Loucy (cell line): ENCODE measurements at regions not wholly inside any gene's neighbourhood (a gene's known extent, or its start where the extent isn't known, plus 50 kb on each side); places are given as distances from the start of the nearest gene placed in this dataset.

ENCODE experiments used
- H2AFZ ChIP-seq: fragments of 200-600 bp; sonication (generic); 2 replicates; pipeline ENCODE4 v1.6.0; 2016; ENCODE audit warnings: antibody characterized with exemption, mild to moderate bottlenecking, low read length, moderate library complexity
- H3F3A ChIP-seq: fragments of 200-600 bp; 2 replicates; pipeline ENCODE4 v1.6.0; 2016; ENCODE audit warnings: antibody characterized with exemption, low read depth, mild to moderate bottlenecking
- H3K27me3 ChIP-seq: fragments of 200-600 bp; sonication (generic); 2 replicates; pipeline ENCODE4 v1.6.1; 2014; ENCODE audit warnings: low read length, mild to moderate bottlenecking; ENCODE audit not compliant: insufficient read depth, poor library complexity, severe bottlenecking
- H3K36me3 ChIP-seq: fragments of 200-600 bp; sonication (generic); 2 replicates; pipeline ENCODE4 v1.6.1; 2016; ENCODE audit warnings: low read length; ENCODE audit not compliant: insufficient read depth
- H3K4me1 ChIP-seq: fragments of 200-600 bp; sonication (generic); 2 replicates; pipeline ENCODE4 v1.5.1; 2014; ENCODE audit warnings: low read length, mild to moderate bottlenecking; ENCODE audit not compliant: insufficient read depth, poor library complexity, severe bottlenecking
- H3K4me2 ChIP-seq: fragments of 200-600 bp; sonication (generic); 2 replicates; pipeline ENCODE4 v1.6.0; 2014; ENCODE audit warnings: antibody characterized with exemption, low read length, low read depth, mild to moderate bottlenecking; ENCODE audit not compliant: poor library complexity, severe bottlenecking
- H3K4me3 ChIP-seq: fragments of 200-600 bp; sonication (generic); 2 replicates; pipeline ENCODE4 v1.5.1; 2014; ENCODE audit warnings: low read length, mild to moderate bottlenecking, mixed read lengths; ENCODE audit not compliant: poor library complexity, severe bottlenecking
- H3K79me2 ChIP-seq: fragments of 200-600 bp; sonication (generic); 2 replicates; pipeline ENCODE4 v1.6.1; 2014; ENCODE audit warnings: low read length; ENCODE audit not compliant: insufficient read depth
- H3K9ac ChIP-seq: fragments of 200-600 bp; sonication (generic); 2 replicates; pipeline ENCODE4 v1.6.0; 2014; ENCODE audit warnings: mild to moderate bottlenecking, low read depth, low read length, moderate library complexity; ENCODE audit not compliant: poor library complexity, severe bottlenecking
- H3K9me2 ChIP-seq: fragments of 200-600 bp; sonication (generic); replicated peaks from 2 replicates; pipeline ENCODE4 v1.6.1; 2016; ENCODE audit warnings: low read depth, low read length, mixed read lengths
- H3K9me3 ChIP-seq: fragments of 200-600 bp; sonication (generic); 2 replicates; pipeline ENCODE4 v1.6.1; 2014; ENCODE audit warnings: mild to moderate bottlenecking, antibody characterized with exemption, low read length, low read depth; ENCODE audit not compliant: insufficient read depth
- H4K20me1 ChIP-seq: fragments of 200-600 bp; sonication (generic); 2 replicates; pipeline ENCODE4 v1.6.0; 2014; ENCODE audit warnings: antibody characterized with exemption, low read length, mild to moderate bottlenecking; ENCODE audit not compliant: insufficient read depth, poor library complexity, severe bottlenecking
- EZH2phosphoT487 ChIP-seq: fragments of 200-600 bp; IDR thresholded peaks from 2 replicates; pipeline ENCODE4 v1.6.1; 2018; ENCODE audit warnings: antibody characterized with exemption, mild to moderate bottlenecking, moderate library complexity, borderline replicate concordance
- TF ChIP-seq, protein P1 (sequence below): fragments of 200-600 bp; sonication (generic); conservative IDR thresholded peaks from 2 replicates; pipeline ENCODE4 v1.5.1; 2014; ENCODE audit warnings: mild to moderate bottlenecking, antibody characterized with exemption, low read length

DNA sequence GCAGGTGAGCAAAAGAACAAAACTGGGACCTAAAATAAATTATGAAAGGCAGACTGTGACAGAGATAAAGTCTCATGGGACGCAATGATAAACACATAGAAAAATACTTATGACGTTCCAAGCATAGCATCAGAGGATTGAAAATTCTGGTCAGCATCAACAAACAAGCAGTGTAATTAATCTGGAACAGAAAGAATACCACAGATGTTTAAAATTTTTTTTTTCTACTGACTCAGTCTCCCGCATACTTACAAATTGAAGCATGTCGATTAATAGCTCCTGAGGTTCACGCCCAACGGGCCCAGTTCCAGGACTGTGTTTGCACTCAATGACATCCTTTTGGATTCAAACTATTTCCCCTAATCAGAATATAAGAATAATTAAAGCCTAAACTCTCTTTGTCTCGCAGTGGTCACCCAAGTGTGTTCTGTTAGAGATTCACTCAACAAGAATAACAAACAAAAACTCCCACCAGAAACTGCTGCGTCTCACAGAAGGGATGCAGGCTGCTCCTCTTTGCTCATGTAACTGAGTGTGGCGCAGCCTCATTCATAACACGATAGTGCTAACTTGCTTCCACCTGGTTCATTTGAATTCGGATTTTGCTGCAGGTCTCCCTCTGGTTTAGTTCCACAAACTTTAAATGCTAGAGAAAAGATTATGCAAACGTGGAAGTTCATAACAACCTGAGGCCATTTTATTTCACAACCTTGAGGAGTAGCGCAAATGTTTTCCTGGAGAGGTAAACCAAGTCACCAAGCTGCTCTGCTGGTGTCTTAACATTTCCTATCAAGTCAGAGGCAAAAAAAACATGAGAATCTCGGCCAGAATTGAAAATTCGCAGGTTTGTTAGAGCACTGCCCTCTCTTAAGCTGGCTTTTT, 69.0 kb upstream of the CITED2 start:
- Histone ChIP-seq H4K20me1 (no peaks in the 10 kb centered on the region), H3K9me3 (no peaks in the 10 kb centered on the region), H3K4me1 (no peaks in the 10 kb centered on the region), H2AFZ (no peak overlapping the region), H3K9ac (no peak overlapping the region), H3K27me3 (no peaks in the 10 kb centered on the region), H3K4me3 (no peak overlapping the region), H3K4me2 (no peak overlapping the region), H3K79me2 (no peaks in the 10 kb centered on the region), H3F3A (no peaks in the 10 kb centered on the region), H3K36me3 (no peaks in the 10 kb centered on the region), H3K9me2 (no peaks in the 10 kb centered on the region)
- TF ChIP-seq, protein P1, sequence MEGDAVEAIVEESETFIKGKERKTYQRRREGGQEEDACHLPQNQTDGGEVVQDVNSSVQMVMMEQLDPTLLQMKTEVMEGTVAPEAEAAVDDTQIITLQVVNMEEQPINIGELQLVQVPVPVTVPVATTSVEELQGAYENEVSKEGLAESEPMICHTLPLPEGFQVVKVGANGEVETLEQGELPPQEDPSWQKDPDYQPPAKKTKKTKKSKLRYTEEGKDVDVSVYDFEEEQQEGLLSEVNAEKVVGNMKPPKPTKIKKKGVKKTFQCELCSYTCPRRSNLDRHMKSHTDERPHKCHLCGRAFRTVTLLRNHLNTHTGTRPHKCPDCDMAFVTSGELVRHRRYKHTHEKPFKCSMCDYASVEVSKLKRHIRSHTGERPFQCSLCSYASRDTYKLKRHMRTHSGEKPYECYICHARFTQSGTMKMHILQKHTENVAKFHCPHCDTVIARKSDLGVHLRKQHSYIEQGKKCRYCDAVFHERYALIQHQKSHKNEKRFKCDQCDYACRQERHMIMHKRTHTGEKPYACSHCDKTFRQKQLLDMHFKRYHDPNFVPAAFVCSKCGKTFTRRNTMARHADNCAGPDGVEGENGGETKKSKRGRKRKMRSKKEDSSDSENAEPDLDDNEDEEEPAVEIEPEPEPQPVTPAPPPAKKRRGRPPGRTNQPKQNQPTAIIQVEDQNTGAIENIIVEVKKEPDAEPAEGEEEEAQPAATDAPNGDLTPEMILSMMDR = no peak
- TF ChIP-seq EZH2phosphoT487 = no peak

DNA sequence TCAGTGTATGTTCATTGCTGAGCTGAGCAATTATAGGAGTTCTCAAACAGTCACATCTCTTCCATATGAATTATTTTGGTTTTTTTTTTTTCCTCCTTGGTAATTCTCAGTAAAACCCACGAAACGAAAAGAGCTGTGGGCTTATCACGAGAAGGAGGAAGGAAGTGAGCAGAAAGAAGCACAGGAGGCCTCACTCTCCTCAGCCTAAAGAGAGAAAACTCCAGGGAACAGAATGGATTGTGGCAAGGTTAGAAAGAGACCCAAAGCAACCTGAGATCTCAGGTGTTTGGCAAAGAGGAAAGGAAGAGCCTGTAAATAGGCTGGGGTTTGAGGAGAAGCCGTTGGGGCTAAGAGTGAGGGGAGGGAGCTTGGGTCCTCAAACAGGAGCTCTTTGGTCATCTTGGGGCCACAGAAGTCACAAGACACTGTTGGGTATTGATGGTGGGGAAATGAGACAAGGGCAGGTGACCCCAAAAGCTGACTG, 67.8 kb upstream of the CITED2 start:
- Histone ChIP-seq H3K9ac (no peak overlapping the region), H3F3A (no peaks in the 10 kb centered on the region), H3K9me3 (no peaks in the 10 kb centered on the region), H3K36me3 (no peaks in the 10 kb centered on the region), H3K27me3 (no peaks in the 10 kb centered on the region), H3K4me1 (no peaks in the 10 kb centered on the region), H3K9me2 (no peaks in the 10 kb centered on the region), H3K4me3 (no peak overlapping the region), H3K4me2 (no peak overlapping the region), H2AFZ (peak overlapping the region; percentile 23; the same call in 1 of the 2 replicates), H4K20me1 (no peaks in the 10 kb centered on the region), H3K79me2 (no peaks in the 10 kb centered on the region)
- TF ChIP-seq, protein P1 = no peak
- no peak for TF ChIP-seq EZH2phosphoT487

DNA sequence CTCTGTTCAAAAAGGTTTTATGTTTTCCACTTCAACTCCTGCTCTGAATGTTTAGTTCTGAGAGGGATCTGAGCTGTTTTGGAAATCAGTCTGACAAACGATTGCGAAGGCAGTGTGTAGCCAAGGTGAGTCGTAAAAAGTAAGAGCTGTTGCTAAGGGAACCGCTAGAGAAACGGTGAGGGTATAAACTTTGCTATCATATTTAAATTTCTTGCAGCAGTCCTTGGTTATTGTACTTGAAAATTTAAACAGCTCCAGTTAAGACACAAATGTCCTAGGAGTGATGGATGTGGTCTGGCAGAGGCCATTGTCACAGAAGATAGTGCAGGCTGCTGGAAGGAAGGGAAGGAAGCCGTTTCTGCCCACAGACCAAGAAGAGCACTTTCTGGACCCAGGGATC, 64.9 kb upstream of the CITED2 start:
- no peak overlapping the region for H3K9ac ChIP-seq
- H3K9me2 ChIP-seq = no peaks in the 10 kb centered on the region
- no peaks in the 10 kb centered on the region for H4K20me1 ChIP-seq
- no peaks in the 10 kb centered on the region for H3K27me3 ChIP-seq
- H3K4me1 ChIP-seq = no peaks in the 10 kb centered on the region
- H3K79me2 ChIP-seq = no peaks in the 10 kb centered on the region
- H3K4me3 ChIP-seq = no peak overlapping the region
- H3F3A ChIP-seq = no peaks in the 10 kb centered on the region
- no peak overlapping the region for H3K4me2 ChIP-seq
- H2AFZ ChIP-seq = no peak overlapping the region
- H3K36me3 ChIP-seq = no peaks in the 10 kb centered on the region
- H3K9me3 ChIP-seq = no peaks in the 10 kb centered on the region
- TF ChIP-seq EZH2phosphoT487 = no peak
- TF ChIP-seq, protein P1 = no peak
